ENCODE measurements at regions not wholly inside any gene's neighbourhood (a gene's known extent, or its start where the extent isn't known, plus 50 kb on each side); places are given as distances from the start of the nearest gene placed in this dataset.

- WGBS, 2 donors, result 77 to 88% methylated on average over 3 of the region's 3 CpGs
- TF ChIP-seq POLR2A (IDR thresholded peaks at IDR 0.05) (no peak), EP300 (IDR thresholded peaks at IDR 0.05) (no peak), POLR2AphosphoS5 (IDR thresholded peaks at IDR 0.05) (no peak), CTCF (IDR thresholded peaks at IDR 0.05) (no peak)
- intact Hi-C loops (cut with DNase I), result no loop called here
These were observed 281.8 kb upstream of the KLHL1 start for GRCh38 chr13:70390064-70390463.

GRCh38 chr13:70388935-70389334, 280.7 kb upstream of the KLHL1 start:
- no peak for DNase-seq
- no peaks in the 10 kb centered on the region for H3K36me3 ChIP-seq
- no peaks in the 10 kb centered on the region for H3K27me3 ChIP-seq
- WGBS, 2 donors, result 12 to 78% methylated on average over 1 of the region's 1 CpG
- H3K4me1 ChIP-seq, result no peaks in the 10 kb centered on the region
- no peak overlapping the region for H3K27ac ChIP-seq
- intact Hi-C loops (cut with DNase I), result no loop called here
- no peak for TF ChIP-seq CTCF (IDR thresholded peaks at IDR 0.05)
- no peak for TF ChIP-seq POLR2AphosphoS5 (IDR thresholded peaks at IDR 0.05)
- TF ChIP-seq EP300 (IDR thresholded peaks at IDR 0.05), result no peak
- no peak for TF ChIP-seq POLR2A (IDR thresholded peaks at IDR 0.05)
- H3K9me3 ChIP-seq, result peaks cover 0 to 2% (median 0%) of the 10 kb centered on the region in 4 donors
- H3K4me3 ChIP-seq, result no peak overlapping the region

More at GRCh38 chr13:70390064-70390463, 281.8 kb upstream of the KLHL1 start:
- peaks cover 0 to 2% (median 0%) of the 10 kb centered on the region in 4 donors for H3K9me3 ChIP-seq
- no peaks in the 10 kb centered on the region for H3K4me1 ChIP-seq
- H3K27me3 ChIP-seq, result no peaks in the 10 kb centered on the region
- H3K36me3 ChIP-seq, result no peaks in the 10 kb centered on the region
- no peak overlapping the region for H3K27ac ChIP-seq
- no peak for DNase-seq
- no peak overlapping the region for H3K4me3 ChIP-seq

GRCh38 chr13:70386919-70387318, 278.7 kb upstream of the KLHL1 start:
- no peaks in the 10 kb centered on the region for H3K36me3 ChIP-seq
- no peaks in the 10 kb centered on the region for H3K4me1 ChIP-seq
- intact Hi-C loops (cut with DNase I), result no loop called here
- no peak for DNase-seq
- TF ChIP-seq POLR2A (IDR thresholded peaks at IDR 0.05), result no peak
- no peak for TF ChIP-seq POLR2AphosphoS5 (IDR thresholded peaks at IDR 0.05)
- no peak for TF ChIP-seq CTCF (IDR thresholded peaks at IDR 0.05)
- no peak for TF ChIP-seq EP300 (IDR thresholded peaks at IDR 0.05)
- peaks cover 0 to 2% (median 0%) of the 10 kb centered on the region in 4 donors for H3K9me3 ChIP-seq
- no peak overlapping the region for H3K4me3 ChIP-seq
- WGBS, 2 donors, result 89 to 93% methylated on average over 6 of the region's 6 CpGs
- no peak overlapping the region for H3K27ac ChIP-seq
- H3K27me3 ChIP-seq, result no peaks in the 10 kb centered on the region

- H3K4me1 ChIP-seq, result no peaks in the 10 kb centered on the region
- no peak overlapping the region for H3K4me3 ChIP-seq
- intact Hi-C loops (cut with DNase I), result no loop called here
- H3K27ac ChIP-seq, result no peak overlapping the region
- no peaks in the 10 kb centered on the region for H3K27me3 ChIP-seq
- TF ChIP-seq EP300 (IDR thresholded peaks at IDR 0.05), result no peak
- TF ChIP-seq POLR2A (IDR thresholded peaks at IDR 0.05), result no peak
- no peak for TF ChIP-seq CTCF (IDR thresholded peaks at IDR 0.05)
- TF ChIP-seq POLR2AphosphoS5 (IDR thresholded peaks at IDR 0.05), result no peak
- no peak for DNase-seq
- WGBS, 2 donors, result 88 to 93% methylated on average over 4 of the region's 4 CpGs
- peaks cover 0 to 2% (median 0%) of the 10 kb centered on the region in 4 donors for H3K9me3 ChIP-seq
- H3K36me3 ChIP-seq, result no peaks in the 10 kb centered on the region
These were observed 277.6 kb upstream of the KLHL1 start for GRCh38 chr13:70385852-70386251.

- intact Hi-C loops (cut with DNase I), result no loop called here
- no peaks in the 10 kb centered on the region for H3K27me3 ChIP-seq
- no peaks in the 10 kb centered on the region for H3K36me3 ChIP-seq
- no peak for TF ChIP-seq POLR2AphosphoS5 (IDR thresholded peaks at IDR 0.05)
- TF ChIP-seq EP300 (IDR thresholded peaks at IDR 0.05), result no peak
- no peak for TF ChIP-seq POLR2A (IDR thresholded peaks at IDR 0.05)
- no peak for TF ChIP-seq CTCF (IDR thresholded peaks at IDR 0.05)
- no peak overlapping the region for H3K4me3 ChIP-seq
- H3K9me3 ChIP-seq, result peaks cover 0 to 2% (median 0%) of the 10 kb centered on the region in 4 donors
- WGBS, 2 donors, result 68 to 86% methylated on average over 3 of the region's 3 CpGs
- H3K27ac ChIP-seq, result no peak overlapping the region
- H3K4me1 ChIP-seq, result no peaks in the 10 kb centered on the region
- DNase-seq, result no peak
These were observed 275.9 kb upstream of the KLHL1 start for GRCh38 chr13:70384156-70384555.

Measured in sigmoid colon (tissue), 6 donors.